PFSK-1 (cell line): ENCODE measurements at regions not wholly inside any gene's neighbourhood (a gene's known extent, or its start where the extent isn't known, plus 50 kb on each side); places are given as distances from the start of the nearest gene placed in this dataset.

Source experiments
- FOXP2 ChIP-seq: optimal IDR thresholded peaks from 2 replicates; pipeline ENCODE3; 2011; ENCODE audit warnings: borderline replicate concordance, control low read depth, inconsistent platforms; ENCODE audit not compliant: insufficient read depth; ENCODE audit errors: extremely low read length, extremely low read depth
- POLR2AphosphoS5 ChIP-seq: IDR thresholded peaks from 2 replicates; pipeline ENCODE4 v1.6.1; 2012; ENCODE audit warnings: low read depth, mild to moderate bottlenecking, control low read depth, low read length, moderate library complexity
- REST ChIP-seq, 2 experiments: IDR thresholded peaks; 2 replicates each; pipeline versions ENCODE4 v1.6.1 to v1.8.0; 2011 to 2012; ENCODE audit warnings: low read depth in 2 of 2, low read length in 2 of 2, control low read depth in 1 of 2, inconsistent platforms in 1 of 2, mild to moderate bottlenecking in 1 of 2, moderate library complexity in 1 of 2; ENCODE audit not compliant: insufficient read depth in 1 of 2
- SIN3A ChIP-seq: IDR thresholded peaks from 2 replicates; pipeline ENCODE4 v1.6.1; 2012; ENCODE audit warnings: mild to moderate bottlenecking, low read length, moderate library complexity, borderline replicate concordance; ENCODE audit not compliant: insufficient read depth
- TAF1 ChIP-seq: IDR thresholded peaks from 2 replicates; pipeline ENCODE4 v1.6.1; 2012; ENCODE audit warnings: low read length, control low read depth, borderline replicate concordance; ENCODE audit not compliant: insufficient read depth

GRCh38 chr6:2552526-2553154, 198.1 kb downstream of the MYLK4 start:
- TF ChIP-seq POLR2AphosphoS5, result no peak
- no peak for TF ChIP-seq SIN3A
- TF ChIP-seq FOXP2, result no peak
- TF ChIP-seq TAF1, result no peak
- no peak for TF ChIP-seq REST (IDR thresholded peaks at IDR 0.05; ENCODE audit: insufficient read depth in 1 of 2, low read depth in 2 of 2, low read length in 2 of 2)

GRCh38 chr6:2551705-2552104, 199.0 kb downstream of the MYLK4 start:
- no peak for TF ChIP-seq TAF1
- no peak for TF ChIP-seq SIN3A
- TF ChIP-seq FOXP2, result no peak
- TF ChIP-seq POLR2AphosphoS5, result no peak
- TF ChIP-seq REST (IDR thresholded peaks at IDR 0.05; ENCODE audit: insufficient read depth in 1 of 2, low read depth in 2 of 2, low read length in 2 of 2), result no peak

- TF ChIP-seq SIN3A (no peak), POLR2AphosphoS5 (no peak), FOXP2 (no peak), REST (IDR thresholded peaks at IDR 0.05; ENCODE audit: insufficient read depth in 1 of 2, low read depth in 2 of 2, low read length in 2 of 2) (no peak), TAF1 (no peak)
Measured at GRCh38 chr6:2550247-2550646, 200.5 kb downstream of the MYLK4 start.

- TF ChIP-seq FOXP2, result no peak
- TF ChIP-seq POLR2AphosphoS5, result no peak
- no peak for TF ChIP-seq SIN3A
- TF ChIP-seq TAF1, result no peak
- no peak for TF ChIP-seq REST (IDR thresholded peaks at IDR 0.05; ENCODE audit: insufficient read depth in 1 of 2, low read depth in 2 of 2, low read length in 2 of 2)
Measured at GRCh38 chr6:2549834-2550233, 200.9 kb downstream of the MYLK4 start.

GRCh38 chr6:2547355-2547754, 203.4 kb downstream of the MYLK4 start:
- TF ChIP-seq REST (IDR thresholded peaks at IDR 0.05; ENCODE audit: insufficient read depth in 1 of 2, low read depth in 2 of 2, low read length in 2 of 2), result no peak
- TF ChIP-seq POLR2AphosphoS5, result no peak
- TF ChIP-seq FOXP2, result no peak
- no peak for TF ChIP-seq SIN3A
- no peak for TF ChIP-seq TAF1
